ENCODE measurements at regions not wholly inside any gene's neighbourhood (a gene's known extent, or its start where the extent isn't known, plus 50 kb on each side); places are given as distances from the start of the nearest gene placed in this dataset.
"Not testable (repeated sequence)": the region's sequence is repeated elsewhere in the genome, so short reads cannot be mapped to it uniquely, and the experiment has no call there.

GRCh38 chr14:105591052-105591451, 64.7 kb downstream of the TMEM121 start:
- Histone ChIP-seq H3K9me3 (ENCODE audit: control insufficient read depth, low read length) (no peaks in the 10 kb centered on the region), H3K9ac (ENCODE audit: low read length) (no peak overlapping the region), H3K4me3 (ENCODE audit: low read length) (no peak overlapping the region), H3K4me1 (ENCODE audit: control insufficient read depth, insufficient read depth, low read length) (no peaks in the 10 kb centered on the region), H3K36me3 (ENCODE audit: control insufficient read depth, insufficient read depth, low read length, severe bottlenecking) (no peaks in the 10 kb centered on the region), H3K27me3 (replicated peaks; ENCODE audit: control insufficient read depth, insufficient read depth, low read length) (no peaks in the 10 kb centered on the region)
- DNase-seq (ENCODE audit: low read depth), result no peak

GRCh38 chr14:105591792-105592341, 65.5 kb downstream of the TMEM121 start:
- not testable (repeated sequence) for DNase-seq (ENCODE audit: low read depth); H3K4me1 ChIP-seq (ENCODE audit: control insufficient read depth, insufficient read depth, low read length); H3K9me3 ChIP-seq (ENCODE audit: control insufficient read depth, low read length); H3K36me3 ChIP-seq (ENCODE audit: control insufficient read depth, insufficient read depth, low read length, severe bottlenecking); H3K9ac ChIP-seq (ENCODE audit: low read length); H3K4me3 ChIP-seq (ENCODE audit: low read length); H3K27me3 ChIP-seq (replicated peaks; ENCODE audit: control insufficient read depth, insufficient read depth, low read length)

- H3K4me3 ChIP-seq (ENCODE audit: low read length); H3K9me3 ChIP-seq (ENCODE audit: control insufficient read depth, low read length); H3K9ac ChIP-seq (ENCODE audit: low read length); H3K27me3 ChIP-seq (replicated peaks; ENCODE audit: control insufficient read depth, insufficient read depth, low read length); DNase-seq (ENCODE audit: low read depth); H3K36me3 ChIP-seq (ENCODE audit: control insufficient read depth, insufficient read depth, low read length, severe bottlenecking); H3K4me1 ChIP-seq (ENCODE audit: control insufficient read depth, insufficient read depth, low read length): not testable (repeated sequence)
Observed at GRCh38 chr14:105592646-105593045, 66.3 kb downstream of the TMEM121 start.

DNA sequence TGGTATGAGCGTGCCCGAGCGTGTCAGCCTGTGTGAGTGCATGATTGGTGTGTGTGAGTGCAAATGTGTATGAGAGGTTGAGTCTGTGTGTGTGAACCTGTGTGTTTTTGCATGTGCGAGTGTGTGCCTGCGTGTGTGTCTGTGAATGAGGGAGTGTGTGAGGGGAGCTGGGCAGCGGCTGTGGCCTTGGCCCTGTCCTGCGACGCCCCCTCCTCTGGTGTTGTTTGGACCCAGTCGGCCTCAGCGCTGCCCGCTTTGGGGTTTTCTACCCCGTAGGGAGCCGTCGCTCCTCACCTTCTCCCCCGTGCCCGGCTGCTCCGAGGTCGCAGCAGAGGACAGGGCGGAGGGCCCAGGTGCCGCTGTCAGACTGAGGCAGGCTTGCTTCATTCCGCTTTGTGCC, 69.0 kb downstream of the TMEM121 start:
- not testable (repeated sequence) for H3K4me3 ChIP-seq (ENCODE audit: low read length); H3K9me3 ChIP-seq (ENCODE audit: control insufficient read depth, low read length); H3K9ac ChIP-seq (ENCODE audit: low read length); H3K36me3 ChIP-seq (ENCODE audit: control insufficient read depth, insufficient read depth, low read length, severe bottlenecking); DNase-seq (ENCODE audit: low read depth); H3K27me3 ChIP-seq (replicated peaks; ENCODE audit: control insufficient read depth, insufficient read depth, low read length); H3K4me1 ChIP-seq (ENCODE audit: control insufficient read depth, insufficient read depth, low read length)

DNA sequence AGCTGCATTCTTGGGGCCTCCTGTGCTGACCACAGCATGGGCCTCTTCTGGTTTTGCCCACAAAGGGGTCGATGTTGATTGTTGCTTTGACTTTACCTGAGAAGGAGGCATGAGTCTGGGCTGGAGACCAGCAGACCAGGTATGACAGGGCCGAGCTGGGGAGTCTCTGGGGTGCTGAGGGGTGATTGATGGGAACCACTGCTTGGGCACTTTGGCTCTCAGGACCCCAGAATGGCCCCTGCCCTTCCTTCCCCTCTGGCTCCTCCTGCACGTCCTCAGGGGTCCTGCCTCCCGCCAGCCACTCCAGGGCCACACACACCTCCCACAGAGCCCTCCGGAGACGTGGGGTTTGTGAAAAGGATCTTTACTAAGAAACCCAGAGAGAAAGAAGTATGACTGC, 70.0 kb downstream of the TMEM121 start:
- H3K9me3 ChIP-seq (ENCODE audit: control insufficient read depth, low read length); H3K4me1 ChIP-seq (ENCODE audit: control insufficient read depth, insufficient read depth, low read length); DNase-seq (ENCODE audit: low read depth); H3K4me3 ChIP-seq (ENCODE audit: low read length); H3K36me3 ChIP-seq (ENCODE audit: control insufficient read depth, insufficient read depth, low read length, severe bottlenecking); H3K27me3 ChIP-seq (replicated peaks; ENCODE audit: control insufficient read depth, insufficient read depth, low read length); H3K9ac ChIP-seq (ENCODE audit: low read length): not testable (repeated sequence)

DNA sequence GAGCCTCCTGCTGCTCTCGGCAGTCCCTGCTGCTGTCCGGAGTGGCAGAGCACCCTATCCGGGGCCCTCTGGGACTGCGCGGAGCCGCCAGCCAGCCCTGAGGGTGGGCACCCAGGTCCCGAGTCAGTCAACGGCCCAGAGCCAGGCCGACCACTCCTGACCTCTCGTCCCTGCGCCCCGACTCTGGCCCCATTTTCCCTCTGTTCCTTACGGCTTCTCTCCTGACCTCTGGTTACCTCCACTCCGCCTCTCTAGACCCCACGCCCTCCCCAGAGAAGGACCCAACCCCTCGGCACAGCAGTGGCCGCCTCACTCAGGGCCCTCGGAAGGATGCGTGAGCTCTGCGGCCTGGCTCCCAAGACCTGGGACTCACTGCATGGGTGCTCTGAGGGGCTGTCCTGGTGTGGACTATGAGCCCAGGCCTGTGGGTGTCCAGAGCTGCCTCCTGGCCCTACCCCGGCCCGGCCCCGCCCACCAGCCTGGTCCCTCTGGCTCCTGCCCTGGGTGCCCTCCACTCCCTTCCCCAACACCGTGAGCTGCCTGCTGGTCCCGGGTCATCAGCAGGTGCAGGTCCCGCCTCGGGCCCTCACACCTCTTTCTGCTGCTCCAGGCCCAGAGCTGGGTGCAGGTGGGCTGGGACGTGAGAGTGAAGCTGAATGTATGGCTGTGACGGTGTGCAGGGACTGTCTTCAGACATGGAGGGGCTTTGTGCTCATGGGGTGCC, 71.8 kb downstream of the TMEM121 start:
- not testable (repeated sequence) for H3K36me3 ChIP-seq (ENCODE audit: control insufficient read depth, insufficient read depth, low read length, severe bottlenecking); H3K27me3 ChIP-seq (replicated peaks; ENCODE audit: control insufficient read depth, insufficient read depth, low read length); H3K9ac ChIP-seq (ENCODE audit: low read length); DNase-seq (ENCODE audit: low read depth); H3K4me3 ChIP-seq (ENCODE audit: low read length); H3K9me3 ChIP-seq (ENCODE audit: control insufficient read depth, low read length); H3K4me1 ChIP-seq (ENCODE audit: control insufficient read depth, insufficient read depth, low read length)

DNA sequence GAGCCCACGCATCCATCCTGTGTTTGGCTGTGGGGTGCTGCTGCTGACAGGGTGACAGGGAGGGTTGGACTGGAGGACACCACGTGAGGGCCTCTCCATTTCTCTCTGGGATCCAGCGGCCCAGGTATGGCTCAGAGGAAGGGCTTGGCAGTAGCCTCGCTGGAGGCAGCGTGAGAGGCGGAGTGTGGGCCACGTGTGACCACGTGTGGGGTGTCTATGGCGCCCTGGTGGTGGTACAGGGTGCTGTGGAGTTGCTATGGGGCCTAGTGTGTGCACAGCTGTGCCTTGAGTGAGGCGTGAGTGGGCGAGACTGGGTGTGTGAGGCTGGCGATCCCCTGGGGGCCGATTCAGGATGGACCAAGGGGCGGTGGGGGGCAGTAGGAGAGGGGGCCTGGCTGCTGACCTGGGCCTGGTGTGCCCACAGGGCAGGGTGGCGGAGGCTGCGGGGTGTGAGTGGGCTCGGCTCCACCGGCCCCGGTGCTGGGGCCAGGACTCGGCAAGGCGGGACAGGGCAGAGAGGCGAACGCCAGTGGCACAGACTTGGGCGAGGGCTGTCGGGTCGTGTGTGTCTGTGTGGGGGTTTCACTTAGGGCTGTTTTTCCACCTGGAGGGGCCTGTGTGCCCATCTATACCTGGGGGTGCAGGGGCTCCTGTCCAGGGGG, 72.7 kb downstream of the TMEM121 start:
- not testable (repeated sequence) for DNase-seq (ENCODE audit: low read depth); H3K4me3 ChIP-seq (ENCODE audit: low read length); H3K4me1 ChIP-seq (ENCODE audit: control insufficient read depth, insufficient read depth, low read length); H3K36me3 ChIP-seq (ENCODE audit: control insufficient read depth, insufficient read depth, low read length, severe bottlenecking); H3K27me3 ChIP-seq (replicated peaks; ENCODE audit: control insufficient read depth, insufficient read depth, low read length); H3K9ac ChIP-seq (ENCODE audit: low read length); H3K9me3 ChIP-seq (ENCODE audit: control insufficient read depth, low read length)

GRCh38 chr14:105600195-105600938, 74.0 kb downstream of the TMEM121 start:
- not testable (repeated sequence) for H3K27me3 ChIP-seq (replicated peaks; ENCODE audit: control insufficient read depth, insufficient read depth, low read length); H3K36me3 ChIP-seq (ENCODE audit: control insufficient read depth, insufficient read depth, low read length, severe bottlenecking); H3K4me3 ChIP-seq (ENCODE audit: low read length); H3K4me1 ChIP-seq (ENCODE audit: control insufficient read depth, insufficient read depth, low read length); H3K9me3 ChIP-seq (ENCODE audit: control insufficient read depth, low read length); H3K9ac ChIP-seq (ENCODE audit: low read length); DNase-seq (ENCODE audit: low read depth)

DNA sequence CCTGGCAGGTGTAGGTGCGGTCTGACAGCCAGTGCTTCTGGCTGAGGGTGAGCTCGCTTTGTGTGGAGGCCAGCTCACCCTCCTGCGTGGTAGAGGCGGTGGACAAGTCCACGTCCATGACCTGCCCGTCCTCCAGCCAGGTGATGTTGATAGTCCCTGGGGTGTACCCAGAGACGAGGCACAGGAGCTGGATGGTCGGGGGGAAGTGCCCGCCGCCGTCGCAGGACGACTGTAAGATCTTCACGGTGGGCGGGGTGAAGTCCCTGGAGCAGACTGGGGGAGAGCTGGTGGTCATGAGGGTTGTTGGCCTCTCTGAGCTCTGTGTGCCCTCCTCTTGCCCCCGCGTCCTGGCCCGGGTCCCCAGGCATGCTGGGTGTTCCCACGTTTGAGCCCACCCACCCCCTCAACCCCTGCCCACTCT, 74.6 kb downstream of the TMEM121 start:
- no peak overlapping the region for H3K9ac ChIP-seq (ENCODE audit: low read length)
- H3K4me3 ChIP-seq (ENCODE audit: low read length), result no peak overlapping the region
- H3K27me3 ChIP-seq (replicated peaks; ENCODE audit: control insufficient read depth, insufficient read depth, low read length), result no peaks in the 10 kb centered on the region
- H3K9me3 ChIP-seq (ENCODE audit: control insufficient read depth, low read length), result no peaks in the 10 kb centered on the region
- H3K4me1 ChIP-seq (ENCODE audit: control insufficient read depth, insufficient read depth, low read length), result no peaks in the 10 kb centered on the region
- DNase-seq (ENCODE audit: low read depth), result no peak
- no peaks in the 10 kb centered on the region for H3K36me3 ChIP-seq (ENCODE audit: control insufficient read depth, insufficient read depth, low read length, severe bottlenecking)

GRCh38 chr14:105601360-105602242, 75.2 kb downstream of the TMEM121 start:
- no peak for DNase-seq (ENCODE audit: low read depth)
- Histone ChIP-seq H3K36me3 (ENCODE audit: control insufficient read depth, insufficient read depth, low read length, severe bottlenecking) (no peaks in the 10 kb centered on the region), H3K4me3 (ENCODE audit: low read length) (no peak overlapping the region), H3K9ac (ENCODE audit: low read length) (no peak overlapping the region), H3K27me3 (replicated peaks; ENCODE audit: control insufficient read depth, insufficient read depth, low read length) (no peaks in the 10 kb centered on the region), H3K4me1 (ENCODE audit: control insufficient read depth, insufficient read depth, low read length) (no peaks in the 10 kb centered on the region), H3K9me3 (ENCODE audit: control insufficient read depth, low read length) (no peaks in the 10 kb centered on the region)
